ENCODE measurements at regions not wholly inside any gene's neighbourhood (a gene's known extent, or its start where the extent isn't known, plus 50 kb on each side); places are given as distances from the start of the nearest gene placed in this dataset.
"Not testable (repeated sequence)": the region's sequence is repeated elsewhere in the genome, so short reads cannot be mapped to it uniquely, and the experiment has no call there.

DNA sequence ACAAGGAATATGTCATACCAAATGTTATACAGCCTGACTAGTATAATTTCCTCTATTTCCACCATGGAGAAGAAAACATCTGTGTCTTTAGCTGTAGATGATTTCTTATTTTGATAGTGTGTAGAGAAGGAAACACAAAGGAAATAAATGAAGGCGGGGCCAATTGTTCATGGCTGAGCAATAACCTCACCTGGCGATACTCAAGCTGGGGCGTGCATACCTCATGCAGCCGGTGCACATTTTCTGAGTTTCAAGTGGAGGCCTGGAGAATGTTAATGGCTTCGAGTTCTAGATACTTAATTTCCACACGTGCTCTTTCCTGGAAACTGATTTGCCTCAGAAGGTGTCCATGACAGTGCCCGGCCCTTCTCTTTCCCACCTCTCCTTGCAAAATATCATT lies 127.4 kb upstream of the TAF11L2 start:
- TF ChIP-seq, protein P1, sequence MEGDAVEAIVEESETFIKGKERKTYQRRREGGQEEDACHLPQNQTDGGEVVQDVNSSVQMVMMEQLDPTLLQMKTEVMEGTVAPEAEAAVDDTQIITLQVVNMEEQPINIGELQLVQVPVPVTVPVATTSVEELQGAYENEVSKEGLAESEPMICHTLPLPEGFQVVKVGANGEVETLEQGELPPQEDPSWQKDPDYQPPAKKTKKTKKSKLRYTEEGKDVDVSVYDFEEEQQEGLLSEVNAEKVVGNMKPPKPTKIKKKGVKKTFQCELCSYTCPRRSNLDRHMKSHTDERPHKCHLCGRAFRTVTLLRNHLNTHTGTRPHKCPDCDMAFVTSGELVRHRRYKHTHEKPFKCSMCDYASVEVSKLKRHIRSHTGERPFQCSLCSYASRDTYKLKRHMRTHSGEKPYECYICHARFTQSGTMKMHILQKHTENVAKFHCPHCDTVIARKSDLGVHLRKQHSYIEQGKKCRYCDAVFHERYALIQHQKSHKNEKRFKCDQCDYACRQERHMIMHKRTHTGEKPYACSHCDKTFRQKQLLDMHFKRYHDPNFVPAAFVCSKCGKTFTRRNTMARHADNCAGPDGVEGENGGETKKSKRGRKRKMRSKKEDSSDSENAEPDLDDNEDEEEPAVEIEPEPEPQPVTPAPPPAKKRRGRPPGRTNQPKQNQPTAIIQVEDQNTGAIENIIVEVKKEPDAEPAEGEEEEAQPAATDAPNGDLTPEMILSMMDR (IDR thresholded peaks at IDR 0.05; ENCODE audit: borderline replicate concordance, control extremely low read depth, extremely low read depth, insufficient read depth, missing control alignments) = no peak
- in situ Hi-C loops (cut with MboI; ENCODE audit: low sequenced_read_pairs, unreplicated experiment) = no loop called here
- no peak for DNase-seq (ENCODE audit: low spot score)

DNA sequence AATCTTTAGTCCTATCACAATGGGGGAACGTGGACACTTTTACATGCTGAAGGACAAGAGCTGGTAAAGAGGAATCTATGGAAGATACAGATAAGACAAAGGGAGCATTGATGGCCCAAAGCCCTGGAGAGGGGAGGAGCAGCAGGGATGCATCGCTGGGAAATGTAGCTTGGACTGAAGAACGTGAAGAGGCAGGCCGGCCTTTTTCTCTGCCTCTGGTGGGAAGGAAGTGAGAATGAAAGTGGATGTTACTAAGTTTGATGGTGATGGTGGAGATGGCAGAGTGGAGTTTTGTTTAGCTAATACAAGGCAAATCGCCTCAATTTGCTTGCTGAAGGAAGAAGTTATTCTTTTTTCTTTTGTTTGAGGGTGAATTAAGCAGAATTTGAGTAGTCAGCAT lies 124.6 kb upstream of the TAF11L2 start:
- in situ Hi-C loops (cut with MboI; ENCODE audit: low sequenced_read_pairs, unreplicated experiment) = no loop called here
- no peak for DNase-seq (ENCODE audit: low spot score)
- TF ChIP-seq, protein P1 (IDR thresholded peaks at IDR 0.05; ENCODE audit: borderline replicate concordance, control extremely low read depth, extremely low read depth, insufficient read depth, missing control alignments) = no peak

DNA sequence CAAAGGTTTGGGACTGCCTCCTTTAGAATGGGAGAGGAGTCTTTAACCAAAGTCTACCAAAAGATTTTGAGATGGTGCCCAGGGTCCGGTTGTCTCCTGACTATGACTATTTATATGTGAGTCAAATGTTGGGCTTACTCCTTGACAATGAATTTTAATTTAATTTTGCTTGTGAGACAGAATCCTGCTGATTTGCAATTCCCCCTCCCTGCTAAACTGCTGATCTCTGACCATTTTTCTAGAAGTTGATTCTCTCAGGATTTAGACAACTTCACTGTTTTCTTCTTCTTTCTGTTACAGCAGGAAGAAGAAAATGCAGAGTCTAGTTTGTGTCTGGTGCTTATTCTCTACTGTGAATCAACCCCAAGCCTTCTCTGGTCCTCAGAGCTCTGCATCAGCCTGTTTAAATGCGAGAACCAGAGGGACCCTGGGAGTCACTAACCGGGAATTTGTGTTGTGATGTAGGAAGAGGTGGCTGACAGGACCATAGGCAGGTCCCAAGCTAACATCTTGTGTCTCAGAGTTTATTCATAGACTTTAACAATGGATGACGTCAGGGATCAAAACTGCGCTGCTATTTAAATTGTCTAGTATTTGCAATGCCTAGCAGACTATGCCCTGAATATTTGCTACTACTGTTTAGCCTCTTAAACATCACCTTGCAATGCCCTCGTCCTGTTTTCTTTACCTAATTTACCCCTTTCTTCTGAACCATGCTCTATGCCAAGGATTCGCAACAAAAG lies 124.0 kb upstream of the TAF11L2 start:
- TF ChIP-seq, protein P1 (IDR thresholded peaks at IDR 0.05; ENCODE audit: borderline replicate concordance, control extremely low read depth, extremely low read depth, insufficient read depth, missing control alignments) = no peak
- DNase-seq (ENCODE audit: low spot score) = no peak
- in situ Hi-C loops (cut with MboI; ENCODE audit: low sequenced_read_pairs, unreplicated experiment) = no loop called here

DNA sequence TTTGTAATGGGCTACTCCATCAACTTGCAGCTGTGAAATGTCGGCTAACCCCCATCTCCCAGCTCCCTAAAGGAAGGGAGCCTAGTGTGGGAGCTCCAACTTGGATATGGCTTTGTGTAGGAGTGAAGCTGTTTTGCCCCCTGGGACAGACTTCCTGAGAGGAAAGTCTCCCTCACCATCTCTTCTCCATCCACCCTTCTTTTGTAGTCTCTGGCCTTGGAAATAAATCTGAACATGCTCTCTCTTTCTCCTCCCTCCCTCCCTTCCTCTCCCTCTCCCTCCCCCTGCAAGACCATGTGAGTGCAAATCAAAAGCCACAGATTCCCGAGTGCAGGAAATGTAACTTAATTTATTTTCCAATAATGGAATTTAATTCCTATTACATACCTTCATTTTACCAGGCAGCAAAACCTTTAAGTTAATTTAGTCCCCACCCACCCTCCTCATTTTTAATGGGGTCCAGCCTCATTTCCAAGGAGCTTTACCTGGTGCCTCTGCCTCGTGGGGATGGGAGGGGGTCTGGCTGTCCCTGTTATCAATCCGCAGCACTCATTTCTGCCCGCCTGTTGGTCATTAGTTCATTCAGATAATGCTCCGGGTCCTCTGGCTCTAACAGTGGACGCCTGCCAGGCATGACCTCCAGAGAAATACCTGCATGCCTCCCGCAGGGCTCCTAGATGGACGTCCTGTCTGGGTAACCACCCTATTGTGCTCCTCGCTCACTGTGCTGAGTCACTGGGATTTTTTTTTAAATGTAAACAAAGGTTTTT lies 122.9 kb upstream of the TAF11L2 start:
- TF ChIP-seq, protein P1 (IDR thresholded peaks at IDR 0.05; ENCODE audit: borderline replicate concordance, control extremely low read depth, extremely low read depth, insufficient read depth, missing control alignments) = no peak
- no peak for DNase-seq (ENCODE audit: low spot score)
- in situ Hi-C loops (cut with MboI; ENCODE audit: low sequenced_read_pairs, unreplicated experiment) = no loop called here

DNA sequence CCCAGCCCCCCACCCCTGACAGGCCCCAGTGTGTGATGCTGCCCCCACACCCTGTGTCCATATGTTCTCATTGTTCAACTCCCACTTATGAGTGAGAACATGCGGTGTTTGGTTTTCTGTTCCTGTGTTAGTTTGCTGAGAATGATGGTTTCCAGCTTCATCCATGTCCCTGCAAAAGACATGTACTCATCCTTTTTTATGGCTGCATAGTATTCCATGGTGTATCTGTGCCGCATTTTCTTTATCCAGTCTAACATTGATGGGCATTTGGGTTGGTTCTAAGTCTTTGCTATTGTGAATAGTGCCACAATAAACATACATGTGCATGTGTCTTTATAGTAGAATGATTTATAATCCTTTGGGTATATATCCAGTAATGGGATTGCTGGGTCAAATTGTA lies 122.1 kb upstream of the TAF11L2 start:
- DNase-seq (ENCODE audit: low spot score); in situ Hi-C loops (cut with MboI; ENCODE audit: low sequenced_read_pairs, unreplicated experiment): not testable (repeated sequence)

DNA sequence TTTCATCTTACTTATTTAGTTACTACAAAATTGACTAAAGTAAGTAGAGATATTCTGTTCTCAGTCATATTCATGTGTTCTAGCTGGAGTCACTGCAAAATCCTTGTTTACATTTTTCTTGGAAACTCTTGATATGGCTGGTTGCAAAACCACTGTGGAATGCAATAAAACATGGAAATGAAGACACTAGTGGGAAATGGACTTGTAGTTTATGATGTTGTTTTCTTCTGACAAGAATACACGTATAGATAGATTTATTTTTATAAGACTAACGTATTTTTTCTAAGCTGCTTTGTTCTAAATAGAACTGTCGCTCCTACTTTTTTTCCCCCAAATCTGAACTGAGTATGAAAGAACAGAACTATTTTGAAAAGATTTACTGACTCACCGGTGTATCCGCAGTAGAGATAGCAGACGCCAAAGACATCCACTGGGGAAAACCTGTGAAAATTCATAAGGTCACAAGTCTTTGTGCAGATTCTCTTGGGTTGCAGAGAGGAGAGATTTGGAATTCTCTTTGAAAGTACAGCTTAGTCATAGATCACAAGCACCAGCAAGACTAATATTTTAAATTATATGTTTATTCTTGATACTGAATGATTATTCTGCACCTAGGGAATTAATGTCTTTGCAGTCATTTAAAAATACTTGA lies 119.6 kb upstream of the TAF11L2 start:
- DNase-seq (ENCODE audit: low spot score) = no peak
- in situ Hi-C loops (cut with MboI; ENCODE audit: low sequenced_read_pairs, unreplicated experiment) = no loop called here
- TF ChIP-seq, protein P1 (IDR thresholded peaks at IDR 0.05; ENCODE audit: borderline replicate concordance, control extremely low read depth, extremely low read depth, insufficient read depth, missing control alignments) = no peak

All from GM13976 (cell line).